BLaER1 treated with 17β-estradiol and CSF1 and Interleukin-3, amounts not matched to agents 10 nM and 100 nM (cell line): ENCODE measurements at regions not wholly inside any gene's neighbourhood (a gene's known extent, or its start where the extent isn't known, plus 50 kb on each side); places are given as distances from the start of the nearest gene placed in this dataset.

Experiments
- H3K27ac ChIP-seq, 11 experiments: shearing (Covaris generic); formaldehyde crosslinking; 2 replicates each; pipeline ENCODE4 v1.8.1; 2022
- H3K27me3 ChIP-seq, 11 experiments: shearing (Covaris generic); formaldehyde crosslinking; 2 replicates each; pipeline ENCODE4 v1.8.1; 2022
- H3K36me3 ChIP-seq, 11 experiments: shearing (Covaris generic); formaldehyde crosslinking; 2 replicates each; pipeline ENCODE4 v1.8.1; 2022
- H3K4me1 ChIP-seq, 10 experiments: shearing (Covaris generic); formaldehyde crosslinking; 2 replicates each; pipeline ENCODE4 v1.8.1; 2022
- H3K4me2 ChIP-seq, 11 experiments: shearing (Covaris generic); formaldehyde crosslinking; 2 replicates each; pipeline ENCODE4 v1.8.1; 2022
- H3K4me3 ChIP-seq, 10 experiments: shearing (Covaris generic); formaldehyde crosslinking; 2 replicates each; pipeline ENCODE4 v1.8.1; 2022
- H3K9ac ChIP-seq, 11 experiments: shearing (Covaris generic); formaldehyde crosslinking; 2 replicates each; pipeline ENCODE4 v1.8.1; 2022
- H3K9me3 ChIP-seq, 11 experiments: shearing (Covaris generic); formaldehyde crosslinking; replicated peaks in 1 of 11; 2 replicates each; pipeline ENCODE4 v1.8.1; 2022
- H4K20me1 ChIP-seq, 11 experiments: shearing (Covaris generic); formaldehyde crosslinking; 2 replicates each; pipeline ENCODE4 v1.8.1; 2022
- Cebpa-rat ChIP-seq, 11 experiments: shearing (Covaris generic); IDR thresholded peaks; 2 replicates each; pipeline ENCODE4 v1.8.1; 2022

GRCh38 chr4:34850968-34851367 is 1393.3 kb downstream of the ARAP2 start:
- Histone ChIP-seq H3K27ac (no peak overlapping the region), H3K27me3 (no peaks in the 10 kb centered on the region), H3K9me3 (no peaks in the 10 kb centered on the region), H3K36me3 (no peaks in the 10 kb centered on the region), H3K4me1 (no peaks in the 10 kb centered on the region), H3K4me3 (no peak overlapping the region), H3K9ac (no peak overlapping the region), H4K20me1 (no peaks in the 10 kb centered on the region), H3K4me2 (no peak overlapping the region)
- no peak for TF ChIP-seq Cebpa-rat (IDR thresholded peaks at IDR 0.05)

GRCh38 chr4:34851411-34851810 is 1392.9 kb downstream of the ARAP2 start:
- no peaks in the 10 kb centered on the region for H3K4me1 ChIP-seq
- no peaks in the 10 kb centered on the region for H3K36me3 ChIP-seq
- H4K20me1 ChIP-seq: no peaks in the 10 kb centered on the region
- no peak overlapping the region for H3K4me3 ChIP-seq
- TF ChIP-seq Cebpa-rat (IDR thresholded peaks at IDR 0.05): no peak
- no peak overlapping the region for H3K4me2 ChIP-seq
- H3K9ac ChIP-seq: no peak overlapping the region
- H3K27ac ChIP-seq: no peak overlapping the region
- H3K9me3 ChIP-seq: no peaks in the 10 kb centered on the region
- no peaks in the 10 kb centered on the region for H3K27me3 ChIP-seq

- H3K4me2 ChIP-seq: no peak overlapping the region
- H4K20me1 ChIP-seq: no peaks in the 10 kb centered on the region
- H3K27me3 ChIP-seq: no peaks in the 10 kb centered on the region
- TF ChIP-seq Cebpa-rat (IDR thresholded peaks at IDR 0.05): no peak
- no peaks in the 10 kb centered on the region for H3K36me3 ChIP-seq
- H3K9me3 ChIP-seq: no peaks in the 10 kb centered on the region
- no peak overlapping the region for H3K4me3 ChIP-seq
- H3K4me1 ChIP-seq: no peaks in the 10 kb centered on the region
- no peak overlapping the region for H3K27ac ChIP-seq
- H3K9ac ChIP-seq: no peak overlapping the region
Observed at GRCh38 chr4:34854451-34854850, 1389.9 kb downstream of the ARAP2 start.

- Histone ChIP-seq H3K27me3 (no peaks in the 10 kb centered on the region), H3K4me1 (no peaks in the 10 kb centered on the region), H3K36me3 (no peaks in the 10 kb centered on the region), H3K27ac (no peak overlapping the region), H3K9me3 (no peaks in the 10 kb centered on the region), H3K9ac (no peak overlapping the region), H3K4me2 (no peak overlapping the region), H3K4me3 (no peak overlapping the region), H4K20me1 (no peaks in the 10 kb centered on the region)
- no peak for TF ChIP-seq Cebpa-rat (IDR thresholded peaks at IDR 0.05)
Observed at GRCh38 chr4:34861666-34862065, 1382.6 kb downstream of the ARAP2 start.

- no peak overlapping the region for H3K27ac ChIP-seq
- H4K20me1 ChIP-seq: no peaks in the 10 kb centered on the region
- H3K27me3 ChIP-seq: no peaks in the 10 kb centered on the region
- no peak overlapping the region for H3K4me3 ChIP-seq
- H3K36me3 ChIP-seq: no peaks in the 10 kb centered on the region
- no peaks in the 10 kb centered on the region for H3K4me1 ChIP-seq
- H3K9me3 ChIP-seq: no peaks in the 10 kb centered on the region; a peak in 1 of 22 replicates
- no peak overlapping the region for H3K4me2 ChIP-seq
- TF ChIP-seq Cebpa-rat (IDR thresholded peaks at IDR 0.05): no peak
- H3K9ac ChIP-seq: no peak overlapping the region
Observed at GRCh38 chr4:34878961-34879360, 1365.4 kb downstream of the ARAP2 start.

- no peak overlapping the region for H3K9ac ChIP-seq
- no peaks in the 10 kb centered on the region for H3K4me1 ChIP-seq
- H3K4me3 ChIP-seq: no peak overlapping the region
- no peaks in the 10 kb centered on the region for H3K36me3 ChIP-seq
- no peak for TF ChIP-seq Cebpa-rat (IDR thresholded peaks at IDR 0.05)
- H3K27ac ChIP-seq: no peak overlapping the region
- no peak overlapping the region for H3K4me2 ChIP-seq
- H4K20me1 ChIP-seq: no peaks in the 10 kb centered on the region
- no peaks in the 10 kb centered on the region for H3K9me3 ChIP-seq
- H3K27me3 ChIP-seq: no peaks in the 10 kb centered on the region
Observed at GRCh38 chr4:34880246-34880645, 1364.1 kb downstream of the ARAP2 start.

- H3K27me3 ChIP-seq: no peaks in the 10 kb centered on the region
- H3K4me2 ChIP-seq: no peak overlapping the region
- no peak for TF ChIP-seq Cebpa-rat (IDR thresholded peaks at IDR 0.05)
- H3K4me3 ChIP-seq: no peak overlapping the region
- H3K27ac ChIP-seq: no peak overlapping the region
- 0 out of 20 replicates have a peak, but pooled peaks cover 0 to 3% (median 0%) of the 10 kb centered on the region in 10 experiments for H3K4me1 ChIP-seq
- no peaks in the 10 kb centered on the region for H3K9me3 ChIP-seq
- no peaks in the 10 kb centered on the region for H3K36me3 ChIP-seq
- H3K9ac ChIP-seq: no peak overlapping the region
- no peaks in the 10 kb centered on the region for H4K20me1 ChIP-seq
Observed at GRCh38 chr4:34891892-34892291, 1352.4 kb downstream of the ARAP2 start.

- H3K27ac ChIP-seq: no peak overlapping the region
- no peak for TF ChIP-seq Cebpa-rat (IDR thresholded peaks at IDR 0.05)
- H3K9ac ChIP-seq: no peak overlapping the region
- no peaks in the 10 kb centered on the region for H4K20me1 ChIP-seq
- H3K36me3 ChIP-seq: no peaks in the 10 kb centered on the region
- H3K9me3 ChIP-seq: no peaks in the 10 kb centered on the region
- no peaks in the 10 kb centered on the region for H3K27me3 ChIP-seq
- H3K4me1 ChIP-seq: 0 out of 20 replicates have a peak, but pooled peaks cover 0 to 3% (median 0%) of the 10 kb centered on the region in 10 experiments
- H3K4me2 ChIP-seq: no peak overlapping the region
- H3K4me3 ChIP-seq: no peak overlapping the region
Observed at GRCh38 chr4:34893382-34893781, 1350.9 kb downstream of the ARAP2 start.

GRCh38 chr4:34920032-34920431 is 1324.3 kb downstream of the ARAP2 start:
- H3K27ac ChIP-seq: no peak overlapping the region
- H3K4me2 ChIP-seq: no peak overlapping the region
- H4K20me1 ChIP-seq: no peaks in the 10 kb centered on the region
- peaks cover 5 to 17% (median 10%) of the 10 kb centered on the region in 10 experiments; a peak in 15 of 20 replicates for H3K4me1 ChIP-seq
- no peak overlapping the region for H3K9ac ChIP-seq
- no peaks in the 10 kb centered on the region for H3K36me3 ChIP-seq
- H3K27me3 ChIP-seq: no peaks in the 10 kb centered on the region
- no peaks in the 10 kb centered on the region for H3K9me3 ChIP-seq
- no peak for TF ChIP-seq Cebpa-rat (IDR thresholded peaks at IDR 0.05)
- no peak overlapping the region for H3K4me3 ChIP-seq

GRCh38 chr4:34921391-34921790 is 1322.9 kb downstream of the ARAP2 start:
- no peak for TF ChIP-seq Cebpa-rat (IDR thresholded peaks at IDR 0.05)
- peaks cover 5 to 17% (median 10%) of the 10 kb centered on the region in 10 experiments; a peak in 15 of 20 replicates for H3K4me1 ChIP-seq
- no peaks in the 10 kb centered on the region for H4K20me1 ChIP-seq
- H3K9ac ChIP-seq: no peak overlapping the region
- H3K36me3 ChIP-seq: no peaks in the 10 kb centered on the region
- H3K27me3 ChIP-seq: no peaks in the 10 kb centered on the region
- H3K9me3 ChIP-seq: no peaks in the 10 kb centered on the region
- no peak overlapping the region for H3K4me2 ChIP-seq
- H3K27ac ChIP-seq: no peak overlapping the region
- H3K4me3 ChIP-seq: no peak overlapping the region
